HG02885 (cell line): ENCODE measurements at regions not wholly inside any gene's neighbourhood (a gene's known extent, or its start where the extent isn't known, plus 50 kb on each side); places are given as distances from the start of the nearest gene placed in this dataset.

ENCODE experiments used
- ATAC-seq: cut with Tn5 transposase; IDR thresholded peaks from one replicate; pipeline ENCODE4 v1.9.1; 2021; ENCODE audit warnings: mild to moderate bottlenecking; ENCODE audit not compliant: unreplicated experiment, poor library complexity

DNA sequence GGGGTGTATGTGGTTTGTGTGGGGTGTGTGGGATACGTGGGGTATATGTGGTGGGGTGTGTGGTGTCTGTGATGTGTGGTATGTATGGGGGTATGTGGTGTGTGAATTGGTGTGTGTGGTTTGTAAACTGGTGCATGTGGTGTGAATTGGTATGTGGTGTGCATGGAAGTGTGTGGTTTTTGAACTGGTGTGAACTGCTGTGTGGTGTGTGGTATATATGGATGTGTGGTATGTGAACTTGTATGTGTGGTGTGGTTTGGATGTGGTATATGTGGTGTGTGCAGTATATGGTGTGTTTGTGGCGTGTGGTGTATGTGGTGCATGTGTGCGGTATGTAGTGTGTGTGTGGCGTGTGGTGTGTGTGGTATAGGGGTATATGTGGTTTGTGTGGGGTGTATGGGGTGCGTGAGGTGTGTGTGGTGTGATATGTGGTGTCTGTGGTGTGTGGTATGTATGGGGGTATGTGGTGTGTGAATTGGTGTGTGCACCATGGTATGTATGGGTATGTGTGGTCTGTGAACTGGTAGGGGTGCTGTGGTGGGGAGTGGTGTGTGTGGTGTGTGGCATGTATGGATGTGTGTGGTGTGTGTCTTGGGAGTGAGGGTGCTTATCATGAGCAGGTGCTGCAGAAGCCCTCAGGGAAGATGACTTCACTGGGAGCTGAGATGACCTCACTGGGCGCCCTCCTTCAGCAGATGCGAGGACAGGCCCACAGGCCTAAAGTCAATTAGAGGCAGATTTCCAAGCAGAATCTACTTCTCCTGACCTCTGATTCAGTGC lies 209.6 kb upstream of the TNP1 start:
- no peak for ATAC-seq

DNA sequence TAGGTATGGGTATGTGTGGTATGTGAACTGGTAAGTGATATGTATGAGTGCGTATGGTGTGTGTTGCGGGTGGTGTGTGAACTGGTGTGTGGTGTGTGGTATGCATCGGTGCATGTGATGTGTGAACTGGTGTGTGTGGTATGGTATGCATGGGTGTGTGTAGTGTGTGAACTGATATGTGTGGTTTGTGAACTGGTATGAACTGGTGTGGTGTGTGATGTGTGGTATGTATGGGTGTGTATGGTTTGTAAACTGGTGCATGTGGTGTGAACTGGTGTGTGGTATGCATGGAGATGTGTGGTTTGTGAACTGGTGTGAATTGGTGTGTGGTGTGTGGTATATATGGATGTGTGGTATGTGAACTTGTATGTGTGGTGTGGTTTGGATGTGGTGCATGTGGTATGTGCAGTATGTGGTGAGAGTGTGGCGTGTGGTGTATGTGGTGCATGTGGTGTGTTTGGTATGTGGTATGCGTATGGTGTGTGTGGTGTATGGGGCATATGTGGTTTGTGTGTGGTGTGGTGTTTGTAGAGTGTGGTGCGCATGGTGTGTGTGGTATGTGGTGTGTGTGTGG lies 208.9 kb upstream of the TNP1 start:
- no peak for ATAC-seq

DNA sequence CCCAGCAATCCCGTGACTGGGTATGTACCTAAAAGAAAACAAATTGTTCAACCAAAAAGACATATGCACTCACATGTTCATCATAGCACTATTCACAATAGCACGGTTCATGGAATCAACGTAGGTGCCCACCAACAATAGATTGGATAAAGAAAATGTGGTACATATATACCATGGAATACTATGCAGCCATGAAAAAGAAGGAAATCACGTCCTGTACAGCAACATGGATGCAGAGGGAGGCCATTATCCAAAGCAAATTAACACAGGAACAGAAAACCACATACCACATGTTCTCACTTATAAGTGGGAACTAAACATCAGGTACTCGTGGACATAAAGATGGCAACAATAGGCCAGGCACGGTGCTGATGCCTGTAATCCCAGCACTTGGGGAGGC lies 207.9 kb upstream of the TNP1 start:
- ATAC-seq, result no peak

DNA sequence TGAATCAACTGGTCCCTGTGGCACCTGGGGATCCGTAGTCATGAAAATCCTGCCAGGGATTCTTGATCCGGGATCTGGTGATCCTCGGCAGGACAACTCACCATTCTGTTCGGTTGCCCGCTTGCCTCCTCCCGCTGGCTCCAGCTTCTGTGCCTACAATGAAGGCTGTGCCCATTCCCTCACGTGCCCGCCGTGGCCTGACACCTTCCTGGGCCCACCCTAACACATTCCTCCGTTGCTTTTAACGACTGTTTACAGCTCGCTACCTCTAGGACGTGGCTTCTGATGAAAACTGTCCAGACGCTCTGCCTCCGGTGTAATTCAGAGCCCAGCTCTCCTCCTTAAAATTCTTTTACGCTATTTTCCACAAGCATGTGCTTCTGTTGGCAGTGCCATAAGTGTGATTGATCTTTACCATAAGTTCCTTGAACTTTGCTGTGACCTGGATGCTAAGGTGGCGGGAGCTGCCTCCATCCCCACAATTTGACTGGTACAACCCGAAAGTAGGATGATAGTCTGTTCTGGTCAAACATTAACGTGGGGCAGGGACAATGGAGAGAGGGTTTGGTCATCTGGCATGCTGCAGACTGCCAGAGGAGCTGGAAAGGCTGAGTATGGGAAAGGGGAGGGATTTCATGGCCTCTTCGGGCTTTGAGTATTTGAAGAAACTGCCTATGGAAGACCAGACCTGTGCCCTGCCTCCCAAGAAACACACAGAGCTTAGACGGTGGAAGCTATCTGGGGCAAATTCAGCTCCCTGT lies 206.8 kb upstream of the TNP1 start:
- ATAC-seq, result no peak

DNA sequence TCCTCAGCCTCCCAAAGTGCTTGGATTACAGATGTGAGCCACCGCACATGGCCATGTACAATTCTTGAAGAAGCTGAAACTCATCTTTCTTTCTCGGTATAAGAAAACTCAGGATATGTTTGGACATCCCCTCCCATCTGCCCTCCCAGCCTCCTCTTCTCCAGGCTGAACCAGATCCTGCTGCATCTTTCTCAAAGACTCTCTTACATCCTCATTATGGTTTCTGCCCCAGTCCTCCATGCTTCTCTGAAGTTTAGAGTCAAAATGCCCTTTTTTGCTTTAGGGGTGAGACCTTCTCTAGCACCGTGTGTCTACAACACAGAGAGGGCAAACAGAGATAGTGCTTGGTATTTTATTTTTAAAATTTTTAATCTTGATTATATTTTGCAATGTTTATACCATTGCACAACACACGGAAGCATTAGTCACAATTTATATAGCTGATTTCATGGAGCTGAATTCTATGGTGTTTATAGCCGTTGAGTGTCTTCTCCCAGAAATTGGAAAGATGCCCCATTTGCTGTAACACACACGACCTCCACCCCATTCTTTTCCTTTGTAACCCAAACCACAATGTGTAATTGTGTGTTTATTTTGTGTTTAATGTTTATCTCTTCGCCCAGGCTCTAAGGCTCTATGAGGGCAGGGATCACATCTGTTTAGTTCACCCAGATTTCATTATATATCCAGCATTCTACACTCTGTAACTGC lies 206.0 kb upstream of the TNP1 start:
- ATAC-seq, result no peak

DNA sequence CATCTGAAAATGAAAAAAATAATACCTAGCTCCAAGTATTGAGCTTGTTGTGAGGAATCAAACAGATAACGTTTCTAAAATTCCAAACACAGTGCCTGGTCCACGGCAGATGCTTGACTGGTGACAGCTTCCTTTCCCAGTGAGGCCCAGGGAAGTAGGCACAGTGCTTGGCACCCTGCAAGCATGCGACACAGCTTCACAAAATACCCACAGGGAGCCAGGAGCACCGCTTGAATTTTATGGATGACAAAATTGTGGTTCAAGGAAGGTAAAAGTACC lies 205.1 kb upstream of the TNP1 start:
- ATAC-seq, result no peak

DNA sequence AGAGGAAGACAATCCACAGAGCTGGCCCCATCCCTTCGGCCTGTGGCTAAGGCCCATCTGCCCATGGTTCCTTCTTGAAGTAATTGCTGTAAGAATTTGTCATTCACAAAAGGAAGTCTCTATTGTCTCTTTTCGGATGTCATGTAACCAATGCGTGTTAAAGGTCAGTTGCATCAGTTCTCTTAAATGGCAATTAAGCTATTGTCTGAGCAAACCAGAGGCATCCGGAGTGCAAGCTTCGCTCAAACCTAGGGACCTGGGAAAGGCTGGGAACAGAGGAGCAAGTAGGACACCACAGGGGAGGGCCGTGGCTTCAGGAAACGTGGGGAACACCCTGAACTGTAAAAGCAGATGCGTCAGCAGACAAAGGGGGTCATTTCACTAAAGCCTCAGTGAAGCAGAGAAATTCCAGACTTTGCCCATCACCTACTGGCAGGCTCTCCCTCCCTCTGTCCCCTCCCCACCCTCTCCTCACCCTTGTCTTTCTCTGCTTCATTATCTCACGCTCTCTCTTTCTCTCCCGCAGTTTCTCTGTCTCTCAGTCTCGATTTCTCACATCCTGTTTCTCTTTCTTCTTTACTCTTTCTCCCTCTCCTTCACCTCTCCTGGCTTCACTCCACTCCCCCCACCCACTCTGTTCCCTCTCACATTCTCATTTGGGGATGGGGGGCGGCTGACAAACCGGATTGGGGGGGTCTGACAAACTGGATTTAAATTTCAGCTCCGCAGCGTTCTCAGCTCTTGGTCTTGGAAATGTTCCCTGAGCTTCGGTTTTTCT lies 204.6 kb upstream of the TNP1 start:
- ATAC-seq, result no peak

DNA sequence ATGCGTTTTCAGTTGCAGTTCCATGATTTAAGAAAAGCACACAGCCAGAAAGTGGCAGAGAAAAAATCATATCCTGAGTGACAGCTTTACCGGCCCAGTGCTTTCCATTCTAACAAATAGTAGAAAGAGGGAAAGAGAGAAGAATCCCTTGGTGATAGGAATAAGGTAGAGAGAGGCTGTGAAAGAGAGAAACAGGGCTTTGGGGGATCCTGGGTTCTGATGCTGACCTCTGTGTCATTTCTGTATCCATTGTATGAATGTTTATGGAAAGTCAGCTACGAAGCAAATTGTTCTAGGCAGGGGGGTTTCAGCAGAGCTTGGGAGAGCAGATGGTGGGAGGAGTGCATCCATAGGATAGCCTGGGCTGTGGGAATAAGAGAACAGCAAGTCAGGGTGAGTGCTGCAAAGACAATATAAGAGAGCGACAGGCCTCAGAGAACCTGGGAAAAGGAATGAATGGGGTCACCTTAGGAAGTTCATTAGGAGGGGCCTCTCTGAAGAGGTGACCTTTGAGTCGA lies 203.4 kb upstream of the TNP1 start:
- ATAC-seq, result no peak

DNA sequence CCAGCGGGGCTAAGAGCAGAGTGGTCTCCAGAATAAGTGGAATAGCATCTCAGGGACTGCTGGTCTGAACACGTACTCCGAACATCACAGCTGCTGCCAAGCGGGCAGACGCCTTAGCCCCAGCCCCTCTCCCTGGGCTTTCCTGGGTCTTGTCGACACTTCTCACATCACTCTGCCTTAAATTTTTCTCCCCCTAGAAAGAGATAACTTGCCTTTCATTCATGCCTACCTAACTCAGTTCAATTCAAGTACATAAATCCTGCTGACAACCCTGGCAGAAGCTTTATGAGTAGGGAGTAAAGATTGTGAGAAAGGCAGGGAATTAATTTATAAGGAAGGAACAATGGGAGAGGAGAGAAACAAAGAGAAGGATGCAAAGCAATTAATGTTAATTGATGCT lies 202.9 kb upstream of the TNP1 start:
- ATAC-seq, result no peak

DNA sequence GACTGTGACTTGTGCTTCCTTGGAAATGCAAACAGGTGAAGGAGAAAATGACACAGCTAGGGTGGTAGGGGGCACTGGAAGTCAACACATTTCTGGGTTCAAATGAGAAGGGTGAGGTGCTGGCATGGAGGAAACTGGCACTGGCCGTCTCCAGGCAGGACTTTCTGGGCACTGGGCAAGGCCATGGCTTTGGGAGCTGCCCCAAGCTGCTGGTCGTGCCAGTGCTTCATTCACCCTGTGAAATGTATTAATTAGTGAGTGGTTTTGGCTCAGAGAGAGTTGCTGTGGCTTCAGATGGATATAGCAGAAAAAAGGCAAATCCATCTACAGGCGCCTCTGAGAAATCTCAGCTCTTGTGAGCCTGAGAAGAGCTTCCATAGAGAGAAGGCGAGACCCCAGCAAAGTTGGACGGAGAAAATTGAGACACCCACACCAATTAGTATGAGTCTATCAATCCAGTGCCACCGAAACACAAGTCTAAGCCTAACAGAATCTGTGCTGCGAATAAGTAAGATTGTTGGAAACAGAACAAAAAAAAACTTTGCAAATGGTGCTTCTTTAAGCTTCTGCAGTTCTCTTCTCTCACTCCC lies 202.1 kb upstream of the TNP1 start:
- no peak for ATAC-seq

DNA sequence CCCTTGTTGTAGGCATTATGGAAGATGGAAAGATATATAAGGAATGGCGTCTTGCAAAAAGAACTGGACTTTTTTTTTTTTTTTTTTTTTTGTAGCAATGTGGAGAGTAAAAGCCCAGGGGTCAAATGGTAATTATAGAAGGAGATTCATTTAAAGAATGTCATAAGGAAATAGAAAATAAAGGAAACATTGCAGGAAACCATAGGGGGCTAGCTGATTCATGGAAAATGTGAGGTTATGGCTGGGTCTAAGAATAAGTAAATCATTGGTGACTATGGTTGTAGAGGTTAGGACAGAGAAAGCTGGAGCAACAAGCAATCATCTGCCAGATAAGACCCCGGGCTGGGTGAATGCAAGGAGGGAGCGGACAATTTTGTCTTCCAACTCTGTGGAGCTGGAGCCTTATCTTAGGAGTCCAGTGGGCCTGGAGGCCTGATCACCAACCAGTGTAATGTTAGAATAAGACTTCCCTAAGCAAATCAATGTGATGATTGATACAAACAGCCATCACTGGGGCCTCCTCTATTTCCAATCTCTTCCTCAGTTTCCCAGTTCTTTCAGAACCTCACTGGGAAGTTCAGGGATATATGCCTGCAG lies 201.2 kb upstream of the TNP1 start:
- no peak for ATAC-seq

DNA sequence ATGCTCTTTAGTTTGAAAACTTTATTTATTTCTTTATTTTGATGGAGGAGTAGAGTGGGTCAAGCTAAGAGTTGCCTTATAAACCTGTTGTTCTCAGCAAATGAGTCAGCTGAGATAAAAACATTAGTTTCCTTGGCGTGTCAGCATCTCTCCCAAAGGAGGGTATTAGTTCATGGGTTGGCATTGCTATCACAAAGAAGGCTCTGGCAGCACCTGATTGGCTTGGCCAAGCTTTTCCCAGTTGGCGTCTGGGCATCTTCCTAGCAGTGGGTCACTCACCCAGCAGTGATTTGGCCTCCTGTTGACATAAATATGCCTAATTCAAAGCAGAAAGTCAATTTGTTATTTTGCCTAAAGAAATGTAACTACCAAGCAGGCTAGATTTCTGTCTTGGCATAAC lies 200.7 kb upstream of the TNP1 start:
- no peak for ATAC-seq

DNA sequence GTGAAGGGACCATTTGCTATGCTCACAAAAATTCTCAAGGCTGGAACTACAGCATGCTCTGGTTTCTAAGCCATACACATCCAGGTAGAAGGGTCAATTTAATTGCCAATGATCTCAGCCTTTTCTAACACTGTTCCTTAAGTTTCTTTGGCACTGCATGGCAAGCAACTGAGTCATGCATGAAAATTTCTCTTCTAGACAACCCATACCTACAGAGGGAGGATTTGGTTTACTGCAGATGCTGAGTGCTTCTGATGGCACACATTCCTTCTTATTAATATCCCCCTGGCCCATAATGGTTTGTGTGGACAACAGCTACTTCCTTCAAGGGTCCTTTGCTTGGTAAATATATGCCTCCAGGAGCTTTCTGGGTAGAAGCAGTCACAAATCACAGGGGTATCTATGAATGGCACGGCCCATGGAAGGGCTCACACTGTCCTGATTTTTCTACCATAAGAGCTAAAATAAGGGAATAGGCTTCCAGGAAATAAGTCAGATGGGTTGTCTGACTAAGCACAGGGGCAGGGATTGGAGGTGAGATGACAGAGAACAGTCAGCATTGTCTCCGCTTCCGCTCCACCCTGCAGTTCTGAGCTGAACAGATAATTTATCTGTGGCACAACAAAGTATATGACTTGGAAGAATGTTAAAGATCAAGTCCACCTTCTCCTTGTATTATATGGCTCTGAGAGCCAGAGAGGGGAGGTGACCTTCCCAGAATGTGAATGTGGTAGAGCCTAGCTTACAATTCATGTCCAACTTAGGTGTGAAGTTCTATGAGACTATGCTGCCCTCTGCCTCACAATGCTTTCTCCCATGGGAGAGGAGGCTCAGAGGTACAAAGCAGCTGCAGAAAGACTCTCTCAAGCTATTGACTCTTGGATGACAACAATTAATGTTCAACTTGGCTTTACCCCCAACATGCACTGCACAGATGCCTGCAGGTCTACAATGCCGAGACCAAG lies 199.2 kb upstream of the TNP1 start:
- no peak for ATAC-seq

DNA sequence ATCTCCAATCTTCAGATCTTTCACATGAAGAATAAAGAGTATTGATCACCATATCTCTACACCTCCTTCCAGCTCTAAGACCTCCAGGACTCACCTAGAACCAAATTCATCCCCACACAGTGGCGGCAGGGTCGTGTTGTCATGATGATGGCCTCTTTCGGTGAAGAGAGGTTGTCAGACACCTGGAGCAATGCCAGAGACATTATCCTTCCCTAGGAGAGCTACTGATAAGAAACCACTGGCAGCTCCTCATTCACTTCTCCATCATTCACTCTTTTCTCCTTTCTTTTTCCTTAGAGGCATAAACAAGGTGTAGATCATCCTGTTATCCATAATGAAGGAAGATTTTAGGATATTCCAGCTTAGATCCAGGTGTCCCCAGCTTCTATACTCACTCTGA lies 197.9 kb upstream of the TNP1 start:
- ATAC-seq, result no peak

DNA sequence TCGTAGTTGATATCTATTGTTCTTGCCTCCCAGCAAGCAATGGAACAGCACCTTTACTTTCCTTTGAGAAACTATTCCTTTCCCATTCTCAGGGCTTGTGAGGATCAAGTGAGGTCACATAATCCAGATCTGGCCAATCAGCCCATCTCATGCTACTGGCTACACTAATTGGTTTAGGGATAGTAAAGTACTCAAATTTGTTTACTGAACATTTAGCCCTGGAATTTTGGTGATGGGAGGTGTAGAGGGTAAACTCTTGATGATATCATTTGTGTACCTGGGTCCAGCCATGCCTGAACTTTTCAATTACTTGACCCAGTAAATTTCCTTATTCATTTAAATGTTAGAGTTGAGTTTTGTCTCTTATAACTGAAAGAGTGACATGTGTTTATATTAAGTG lies 195.8 kb upstream of the TNP1 start:
- no peak for ATAC-seq

DNA sequence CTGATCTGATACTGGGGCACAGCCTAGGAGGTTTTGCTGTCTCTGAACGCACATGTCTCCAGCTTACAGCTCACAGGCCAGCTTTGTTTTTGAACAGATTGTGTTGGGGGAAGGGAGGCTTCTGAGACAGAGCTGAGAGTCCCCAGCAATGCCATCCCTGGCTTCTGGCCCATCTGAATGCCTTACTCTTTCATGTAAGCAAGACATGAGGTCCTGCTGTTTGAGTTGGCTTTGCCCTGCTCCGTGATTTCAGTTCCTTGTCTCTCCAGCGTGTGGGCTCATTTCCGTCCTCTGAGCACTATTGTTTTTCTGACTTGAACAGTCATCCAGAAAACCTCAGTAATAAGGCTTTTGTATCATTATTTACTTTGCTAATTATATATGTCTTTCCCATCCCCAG lies 194.9 kb upstream of the TNP1 start:
- ATAC-seq, result peak; percentile 62

DNA sequence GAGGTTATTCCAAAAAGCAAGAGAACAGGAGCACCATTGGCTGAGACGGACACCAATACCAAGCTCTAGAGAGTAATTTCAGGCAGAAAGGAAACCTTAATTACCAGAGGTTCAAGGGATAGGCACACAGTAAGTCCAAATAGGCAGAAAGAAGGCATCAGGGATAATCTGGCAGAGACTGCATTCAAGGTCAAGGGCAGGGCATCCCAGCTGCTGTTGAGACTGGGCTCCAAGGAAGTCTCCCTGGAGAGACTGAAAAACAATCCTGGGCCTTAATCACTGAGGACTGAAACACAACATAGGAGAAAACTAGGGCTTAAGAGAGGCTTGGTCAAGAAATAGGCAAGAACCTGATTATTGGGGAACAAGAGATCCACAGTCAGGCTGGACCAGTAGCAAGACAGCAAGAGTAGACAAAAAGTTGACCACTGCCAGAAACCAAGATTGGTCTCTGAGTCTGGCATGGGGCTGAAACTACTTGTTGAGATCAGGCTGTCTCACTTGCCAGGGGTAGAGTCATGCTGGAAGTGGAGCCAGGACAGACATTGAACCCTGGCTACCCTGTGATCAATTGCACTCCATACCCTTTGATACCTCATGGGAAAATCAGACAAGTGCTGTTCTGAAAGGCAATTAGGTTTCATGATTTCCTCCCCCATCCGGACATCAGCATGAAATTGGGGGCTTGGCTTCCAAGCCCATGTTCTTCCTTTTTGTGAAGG lies 193.2 kb upstream of the TNP1 start:
- no peak for ATAC-seq

DNA sequence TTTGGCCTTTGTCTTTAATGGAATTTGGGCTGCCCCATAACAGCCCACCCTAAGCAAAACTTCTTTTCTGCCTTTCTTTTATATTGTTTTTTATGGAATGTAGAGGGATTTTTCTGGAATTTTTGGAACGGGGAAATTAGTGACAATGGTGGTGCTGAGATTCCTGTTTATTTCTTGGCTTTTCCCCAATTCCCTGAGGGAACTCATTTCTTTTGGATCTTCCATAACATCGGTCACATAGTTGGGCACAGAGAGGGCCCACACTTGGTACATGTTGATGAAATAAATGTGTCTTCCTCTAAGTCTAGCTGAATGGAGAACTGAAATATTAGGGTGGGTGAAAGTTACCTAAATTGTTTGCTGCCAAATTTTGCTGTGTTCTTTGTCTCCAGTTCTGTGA lies 191.6 kb upstream of the TNP1 start:
- ATAC-seq, result no peak
